Lower leg skin (tissue), 4 donors: ENCODE measurements at regions not wholly inside any gene's neighbourhood (a gene's known extent, or its start where the extent isn't known, plus 50 kb on each side); places are given as distances from the start of the nearest gene placed in this dataset.
"Not testable (repeated sequence)": the region's sequence is repeated elsewhere in the genome, so short reads cannot be mapped to it uniquely, and the experiment has no call there.

ENCODE experiments used
- DNase-seq, 2 donors: peaks; one replicate each; pipeline ENCODE4 v3.0.0-alpha.2; 2019; ENCODE audit warnings: low spot score in 2 of 2
- H3K4me3 ChIP-seq: fragments of 200-600 bp; sonication (generic); 2 replicates; pipeline ENCODE4 v1.5.1; 2017; ENCODE audit warnings: mild to moderate bottlenecking, low read depth; ENCODE audit not compliant: poor library complexity, severe bottlenecking
- POLR2A ChIP-seq, 2 donors: fragments of 450-650 bp; IDR thresholded peaks; one replicate each; pipeline ENCODE4 v1.6.1; 2016 to 2017; ENCODE audit warnings: antibody characterized with exemption in 2 of 2, mild to moderate bottlenecking in 1 of 2, moderate library complexity in 1 of 2
- WGBS, 2 donors: methylation state at CpG; one replicate each; pipeline ENCODE4 v1.1.5; 2018; 5-methylcytosine and 5-hydroxymethylcytosine counted together
- intact Hi-C: fragments of 100-400 bp; cut with DNase I; formaldehyde crosslinking; loops from one replicate; pipeline ENCODE4 v1.15.0; 2023; ENCODE audit warnings: low total_unique reads
- TF ChIP-seq, protein P1 (sequence below), 3 donors: fragments of 450-650 bp; IDR thresholded peaks; one replicate each; pipeline ENCODE4 v1.5.1; 2016; ENCODE audit warnings: antibody characterized with exemption in 3 of 3, mild to moderate bottlenecking in 3 of 3, moderate library complexity in 2 of 3

DNA sequence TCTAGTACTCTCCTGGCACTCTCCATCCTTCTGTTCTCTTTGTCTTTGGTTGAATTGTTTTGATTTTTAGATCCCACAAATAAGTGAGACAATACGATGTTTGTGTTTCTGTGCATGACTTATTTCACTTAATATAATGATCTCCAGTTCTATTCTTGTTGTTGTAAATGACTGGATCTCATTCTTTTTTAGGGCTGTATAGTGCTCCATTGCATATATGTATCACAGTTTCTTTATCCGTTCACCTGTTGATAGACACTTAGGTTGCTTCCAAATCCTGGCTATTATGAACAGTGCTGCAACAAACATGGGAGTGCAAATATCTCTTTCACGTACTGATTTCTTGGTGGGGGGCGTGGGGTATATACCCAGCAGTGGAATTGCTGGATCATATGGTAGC lies 245.0 kb downstream of the ADCYAP1 start:
- intact Hi-C loops, result no loop called here
- H3K4me3 ChIP-seq, result no peak overlapping the region
- no peak for TF ChIP-seq POLR2A (IDR thresholded peaks at IDR 0.05)
- TF ChIP-seq, protein P1, sequence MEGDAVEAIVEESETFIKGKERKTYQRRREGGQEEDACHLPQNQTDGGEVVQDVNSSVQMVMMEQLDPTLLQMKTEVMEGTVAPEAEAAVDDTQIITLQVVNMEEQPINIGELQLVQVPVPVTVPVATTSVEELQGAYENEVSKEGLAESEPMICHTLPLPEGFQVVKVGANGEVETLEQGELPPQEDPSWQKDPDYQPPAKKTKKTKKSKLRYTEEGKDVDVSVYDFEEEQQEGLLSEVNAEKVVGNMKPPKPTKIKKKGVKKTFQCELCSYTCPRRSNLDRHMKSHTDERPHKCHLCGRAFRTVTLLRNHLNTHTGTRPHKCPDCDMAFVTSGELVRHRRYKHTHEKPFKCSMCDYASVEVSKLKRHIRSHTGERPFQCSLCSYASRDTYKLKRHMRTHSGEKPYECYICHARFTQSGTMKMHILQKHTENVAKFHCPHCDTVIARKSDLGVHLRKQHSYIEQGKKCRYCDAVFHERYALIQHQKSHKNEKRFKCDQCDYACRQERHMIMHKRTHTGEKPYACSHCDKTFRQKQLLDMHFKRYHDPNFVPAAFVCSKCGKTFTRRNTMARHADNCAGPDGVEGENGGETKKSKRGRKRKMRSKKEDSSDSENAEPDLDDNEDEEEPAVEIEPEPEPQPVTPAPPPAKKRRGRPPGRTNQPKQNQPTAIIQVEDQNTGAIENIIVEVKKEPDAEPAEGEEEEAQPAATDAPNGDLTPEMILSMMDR (IDR thresholded peaks at IDR 0.05), result no peak
- WGBS, 2 donors, result 91 to 96% methylated on average over 4 of the region's 4 CpGs
- no peak for DNase-seq

GRCh38 chr18:1150344-1150743 lies 245.7 kb downstream of the ADCYAP1 start:
- WGBS, 2 donors, result 60 to 62% methylated on average over 2 of the region's 2 CpGs
- intact Hi-C loops, result no loop called here
- no peak overlapping the region for H3K4me3 ChIP-seq
- DNase-seq, result no peak
- TF ChIP-seq, protein P1 (IDR thresholded peaks at IDR 0.05), result no peak
- no peak for TF ChIP-seq POLR2A (IDR thresholded peaks at IDR 0.05)

GRCh38 chr18:1152958-1153357 lies 248.3 kb downstream of the ADCYAP1 start:
- H3K4me3 ChIP-seq, intact Hi-C loops, DNase-seq: not testable (repeated sequence)
- 59 to 61% methylated on average over 2 of the region's 2 CpGs for WGBS, 2 donors

- no peak overlapping the region for H3K4me3 ChIP-seq
- no peak for DNase-seq
- intact Hi-C loops, result no loop called here
- TF ChIP-seq, protein P1 (IDR thresholded peaks at IDR 0.05), result no peak
- TF ChIP-seq POLR2A (IDR thresholded peaks at IDR 0.05), result no peak
- 71 to 80% methylated on average over 4 of the region's 4 CpGs for WGBS, 2 donors
Measured at GRCh38 chr18:1173593-1173992, 268.9 kb downstream of the ADCYAP1 start.

GRCh38 chr18:1177232-1177631 lies 272.6 kb downstream of the ADCYAP1 start:
- H3K4me3 ChIP-seq, result no peak overlapping the region
- no peak for DNase-seq
- intact Hi-C loops, result no loop called here
- TF ChIP-seq POLR2A (IDR thresholded peaks at IDR 0.05), result no peak
- TF ChIP-seq, protein P1 (IDR thresholded peaks at IDR 0.05), result no peak

DNA sequence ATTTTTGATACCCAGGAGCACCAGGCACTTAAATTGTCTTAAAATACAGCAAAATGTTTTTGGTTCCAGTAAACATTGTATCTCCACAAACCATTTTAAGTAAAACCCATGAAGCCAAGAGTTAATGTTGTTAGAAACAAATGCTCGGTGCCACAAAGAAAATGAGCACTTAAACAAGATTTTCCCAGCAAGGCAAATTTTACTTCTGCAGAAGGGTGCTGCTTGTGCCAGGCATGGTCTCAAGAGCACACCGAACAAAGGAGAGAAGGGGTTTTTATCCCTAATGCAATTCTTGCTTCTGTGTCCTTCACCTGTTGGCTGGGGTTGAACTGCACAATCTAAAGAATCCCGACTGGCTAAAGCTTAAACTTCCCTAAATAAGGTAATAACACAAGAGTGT lies 286.7 kb downstream of the ADCYAP1 start:
- no peak overlapping the region for H3K4me3 ChIP-seq
- 76 to 79% methylated on average over 3 of the region's 3 CpGs for WGBS, 2 donors
- DNase-seq, result no peak
- no peak for TF ChIP-seq POLR2A (IDR thresholded peaks at IDR 0.05)
- TF ChIP-seq, protein P1 (IDR thresholded peaks at IDR 0.05), result no peak
- intact Hi-C loops, result no loop called here
